Fibroblast of skin of scalp (primary cell): ENCODE measurements at regions not wholly inside any gene's neighbourhood (a gene's known extent, or its start where the extent isn't known, plus 50 kb on each side); places are given as distances from the start of the nearest gene placed in this dataset.
"Not testable (repeated sequence)": the region's sequence is repeated elsewhere in the genome, so short reads cannot be mapped to it uniquely, and the experiment has no call there.

Experiments
- DNase-seq: peaks from one replicate; pipeline ENCODE4 v3.0.0-alpha.2; 2013

DNA sequence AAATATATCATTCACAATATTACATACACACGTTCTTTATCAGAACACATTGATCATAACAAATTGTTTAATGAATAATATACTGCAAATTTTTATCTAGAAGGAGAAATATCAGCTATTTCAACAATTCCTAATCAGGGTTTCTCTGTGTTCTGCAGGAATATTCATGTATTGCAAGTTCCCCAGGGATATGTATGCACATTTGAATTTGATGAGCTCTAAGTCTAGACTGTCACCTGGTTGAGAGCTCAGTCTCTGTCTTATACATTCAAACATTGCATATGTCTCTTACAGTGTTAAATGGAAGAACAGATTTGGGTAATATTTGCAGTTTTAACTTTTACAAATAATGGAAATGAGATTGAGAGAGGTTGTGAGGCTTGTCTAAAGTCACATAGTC is 829.7 kb downstream of the CDH11 start:
- no peak for DNase-seq

DNA sequence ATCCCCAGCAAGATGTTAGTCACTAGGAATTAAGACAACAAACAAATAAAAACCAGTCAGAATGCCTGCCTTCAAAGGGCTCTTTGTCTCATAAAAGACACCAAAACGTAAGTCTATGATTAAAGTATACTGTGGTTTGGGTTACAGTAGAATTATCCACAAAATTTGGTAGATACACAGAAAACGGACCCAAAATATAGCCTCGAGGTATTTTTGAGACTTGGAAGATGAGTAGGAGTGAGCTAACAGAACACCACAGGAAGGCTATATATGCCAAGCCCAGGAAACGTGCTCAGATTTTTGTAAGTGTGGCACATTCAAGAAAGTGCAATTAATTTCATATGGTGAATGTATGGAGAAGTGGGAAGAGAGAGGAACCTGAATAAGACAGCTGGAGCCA is 831.4 kb downstream of the CDH11 start:
- no peak for DNase-seq

DNA sequence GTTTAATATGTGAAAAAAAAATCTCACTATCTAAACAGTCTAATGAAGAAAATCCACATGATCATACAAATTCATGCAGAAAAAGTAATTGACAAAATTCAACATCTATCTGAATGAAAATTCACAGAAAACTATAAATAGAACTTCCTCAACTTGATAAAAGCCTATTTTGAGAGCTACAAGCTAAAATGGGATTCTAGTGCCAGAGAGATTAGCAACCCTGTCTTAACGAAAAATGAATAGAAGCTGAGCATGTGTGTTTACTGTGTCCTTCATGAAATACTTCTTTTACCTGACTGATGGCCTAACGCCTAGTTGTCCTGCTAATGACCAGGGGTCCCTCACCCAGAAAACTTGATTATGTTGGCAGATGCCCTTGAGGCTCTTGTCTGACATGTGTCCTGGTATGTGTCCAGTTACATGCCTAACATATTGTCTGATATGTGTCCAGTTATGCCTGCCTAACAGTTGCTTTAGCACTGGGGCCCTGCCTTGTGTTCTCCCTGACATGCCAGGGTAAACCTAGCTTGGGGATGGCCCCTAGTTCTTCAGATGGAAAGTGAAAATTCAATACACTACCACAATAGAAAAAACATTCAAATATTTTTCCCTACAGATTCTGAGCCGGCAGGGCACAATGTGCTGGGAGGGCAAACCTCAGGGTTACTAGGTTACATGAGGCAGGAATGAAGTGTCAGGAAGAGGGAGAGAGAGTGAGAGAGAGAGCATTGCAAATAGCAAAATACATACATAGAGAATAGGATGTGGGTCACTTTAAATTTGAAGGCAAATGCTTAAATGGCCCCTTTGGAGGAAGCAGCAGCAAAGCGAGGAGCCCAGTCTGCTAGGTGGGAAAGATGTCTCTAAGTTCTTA is 834.0 kb downstream of the CDH11 start:
- DNase-seq = no peak

DNA sequence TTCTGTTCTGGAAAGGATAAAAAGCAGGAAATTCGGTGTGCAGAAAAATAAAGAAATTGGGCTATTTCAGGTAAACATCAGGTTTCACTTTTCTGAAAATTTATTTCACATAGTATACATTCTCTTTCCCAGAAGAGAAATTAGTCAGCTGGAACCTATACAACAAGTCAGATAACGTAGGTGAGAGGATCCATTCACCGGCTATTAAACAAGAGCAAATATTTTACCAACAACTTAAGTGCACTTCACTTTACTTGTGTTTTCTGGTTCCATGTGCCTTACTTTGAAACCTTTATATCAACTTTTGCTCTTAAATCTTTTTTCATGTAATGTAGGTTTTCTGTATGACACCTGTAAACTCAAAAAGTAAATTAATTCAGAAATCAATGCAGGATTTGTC is 839.7 kb downstream of the CDH11 start:
- DNase-seq = no peak

DNA sequence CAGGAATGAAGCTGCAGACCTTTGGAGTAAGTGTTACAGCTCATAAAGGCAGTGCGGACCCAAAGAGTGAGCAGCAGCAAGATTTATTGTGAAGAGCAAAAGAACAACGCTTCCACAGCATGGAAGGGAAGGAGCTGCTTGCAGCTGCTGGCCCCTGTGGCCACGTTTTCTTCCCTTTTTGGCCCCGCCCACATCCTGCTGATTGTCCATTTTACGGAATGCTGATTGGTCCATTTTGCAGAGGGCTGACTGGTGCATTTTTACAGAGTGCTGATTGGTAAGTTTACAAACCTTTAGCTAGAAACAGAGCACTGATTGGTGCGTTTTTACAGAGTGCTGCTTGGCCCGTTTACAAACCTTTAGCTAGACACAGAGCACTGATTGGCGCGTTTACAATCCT is 841.5 kb downstream of the CDH11 start:
- DNase-seq = no peak

DNA sequence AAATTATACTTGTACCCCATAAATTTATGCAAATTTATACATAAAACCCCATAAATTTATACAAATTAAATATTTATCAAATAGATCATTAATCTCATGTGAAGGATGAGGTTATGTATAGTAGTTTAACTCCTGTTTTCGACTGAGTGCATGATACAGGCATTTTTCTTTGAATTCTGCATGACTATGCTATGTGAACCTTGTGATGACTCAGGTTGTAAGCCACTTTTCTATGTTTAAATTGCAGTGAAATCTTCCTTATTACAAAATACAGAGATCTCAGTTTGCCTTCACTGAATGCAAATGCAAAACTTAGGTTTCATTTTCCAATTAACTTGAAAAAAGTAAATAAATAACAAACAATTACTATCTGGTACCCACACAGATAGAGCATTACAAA is 843.7 kb downstream of the CDH11 start:
- peak; percentile 57 for DNase-seq

DNA sequence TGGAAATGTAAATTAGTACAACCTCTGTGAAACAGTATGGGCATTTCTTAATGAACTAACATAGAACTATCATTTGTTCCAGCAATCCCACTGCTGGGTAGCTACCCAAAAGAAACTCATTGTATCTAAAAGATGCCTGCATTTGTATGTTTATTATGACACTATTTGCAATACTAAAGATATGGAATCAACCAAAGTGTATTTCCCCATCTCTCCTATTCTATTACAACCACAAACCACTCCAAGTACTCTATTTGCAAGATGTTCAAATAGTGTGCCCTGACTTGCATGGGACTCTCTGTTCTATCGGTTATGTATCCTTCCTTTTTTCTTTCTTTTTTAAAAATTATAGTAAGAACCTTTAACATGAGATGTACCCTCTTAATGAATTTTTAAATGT is 845.2 kb downstream of the CDH11 start:
- DNase-seq = no peak

DNA sequence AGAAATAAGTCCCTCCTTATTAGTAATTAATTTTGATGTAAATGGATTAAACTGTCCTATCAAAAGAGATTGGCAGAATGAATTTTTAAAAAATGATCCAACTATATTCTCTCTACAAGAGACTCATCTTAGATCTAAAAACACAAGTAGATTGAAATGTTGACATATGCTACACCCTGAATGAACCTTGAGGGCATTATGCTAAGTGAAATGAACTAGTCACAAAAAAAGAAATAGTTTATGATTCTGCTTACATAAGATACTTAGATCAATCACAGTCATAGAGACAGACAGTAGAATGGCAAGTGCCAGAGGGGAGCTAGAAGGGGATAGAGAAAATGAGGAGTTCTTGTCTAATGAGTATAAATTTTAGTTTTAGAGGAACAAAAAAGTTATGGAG is 849.8 kb downstream of the CDH11 start:
- no peak for DNase-seq

DNA sequence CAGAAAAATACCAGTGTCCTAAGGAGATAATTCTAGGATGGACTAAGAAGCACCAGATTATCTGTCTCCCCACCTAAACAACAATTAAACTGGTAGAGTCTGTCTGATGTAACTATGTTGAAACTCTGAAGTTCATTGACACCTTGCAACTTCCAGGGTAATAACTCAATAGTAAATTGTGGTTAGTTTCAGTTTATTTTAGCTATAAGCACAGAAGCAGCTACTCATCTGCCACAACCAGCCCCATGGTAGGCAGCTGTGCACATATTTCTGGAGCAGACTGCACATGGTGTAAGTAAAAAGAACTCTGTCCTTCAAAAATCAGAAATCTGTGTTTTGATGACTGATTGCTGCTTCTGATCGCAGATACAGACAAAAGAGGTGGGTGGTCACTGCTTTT is 852.1 kb downstream of the CDH11 start:
- DNase-seq = peak; percentile 25

DNA sequence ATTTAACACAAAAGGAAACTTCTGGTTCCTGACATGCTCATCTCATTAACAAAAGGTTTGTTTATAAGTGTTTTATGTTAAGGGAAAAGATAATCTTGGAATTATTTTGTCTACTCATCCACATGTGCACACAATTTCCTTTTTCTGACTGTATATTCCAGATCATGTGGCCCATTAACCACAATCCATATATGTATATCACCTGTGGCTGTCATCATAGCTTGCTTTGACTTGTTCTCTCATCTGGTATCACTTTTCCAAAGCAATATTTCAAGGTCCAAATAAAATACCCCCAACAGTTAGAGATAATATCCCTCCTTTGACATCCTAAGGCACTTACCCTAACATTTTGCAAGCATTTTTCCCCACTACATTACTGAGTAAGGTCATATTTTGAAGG is 856.1 kb downstream of the CDH11 start:
- DNase-seq = no peak

DNA sequence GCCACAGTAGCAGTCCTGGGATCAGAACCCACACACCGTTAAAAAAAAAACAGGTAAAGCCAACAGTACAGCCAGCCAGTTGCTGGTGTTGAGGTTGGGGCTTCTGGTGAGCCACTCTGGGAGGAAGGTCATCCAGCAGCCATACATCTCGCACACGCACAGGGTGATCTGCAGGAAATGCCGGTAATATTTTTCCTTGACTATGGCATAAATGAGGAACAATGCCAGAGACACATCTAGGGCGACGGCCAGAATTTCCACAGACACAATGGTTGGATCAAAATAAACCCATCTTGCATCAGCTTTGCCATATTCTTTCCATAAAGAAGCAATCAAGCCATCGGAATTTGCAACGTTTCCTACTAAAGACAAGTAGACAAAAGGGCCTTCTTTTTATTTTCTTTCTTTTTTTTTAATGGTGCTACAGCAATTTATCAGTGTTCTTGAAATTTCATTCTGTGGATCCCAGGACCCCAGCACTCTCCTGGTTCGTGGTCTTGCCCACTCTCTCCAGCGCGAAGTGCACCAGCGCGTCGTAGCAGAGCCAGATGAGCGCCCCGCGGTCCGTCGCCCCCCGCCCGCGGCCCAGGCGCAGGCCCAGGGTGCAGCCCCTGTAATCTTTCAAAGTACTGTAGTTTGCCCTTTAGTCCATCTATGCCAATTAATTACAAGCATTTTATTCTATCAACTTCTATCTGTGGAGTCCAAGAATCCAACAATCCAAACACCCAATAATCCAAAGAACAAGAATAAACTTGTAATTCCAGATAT is 861.0 kb downstream of the CDH11 start:
- DNase-seq = not testable (repeated sequence)

DNA sequence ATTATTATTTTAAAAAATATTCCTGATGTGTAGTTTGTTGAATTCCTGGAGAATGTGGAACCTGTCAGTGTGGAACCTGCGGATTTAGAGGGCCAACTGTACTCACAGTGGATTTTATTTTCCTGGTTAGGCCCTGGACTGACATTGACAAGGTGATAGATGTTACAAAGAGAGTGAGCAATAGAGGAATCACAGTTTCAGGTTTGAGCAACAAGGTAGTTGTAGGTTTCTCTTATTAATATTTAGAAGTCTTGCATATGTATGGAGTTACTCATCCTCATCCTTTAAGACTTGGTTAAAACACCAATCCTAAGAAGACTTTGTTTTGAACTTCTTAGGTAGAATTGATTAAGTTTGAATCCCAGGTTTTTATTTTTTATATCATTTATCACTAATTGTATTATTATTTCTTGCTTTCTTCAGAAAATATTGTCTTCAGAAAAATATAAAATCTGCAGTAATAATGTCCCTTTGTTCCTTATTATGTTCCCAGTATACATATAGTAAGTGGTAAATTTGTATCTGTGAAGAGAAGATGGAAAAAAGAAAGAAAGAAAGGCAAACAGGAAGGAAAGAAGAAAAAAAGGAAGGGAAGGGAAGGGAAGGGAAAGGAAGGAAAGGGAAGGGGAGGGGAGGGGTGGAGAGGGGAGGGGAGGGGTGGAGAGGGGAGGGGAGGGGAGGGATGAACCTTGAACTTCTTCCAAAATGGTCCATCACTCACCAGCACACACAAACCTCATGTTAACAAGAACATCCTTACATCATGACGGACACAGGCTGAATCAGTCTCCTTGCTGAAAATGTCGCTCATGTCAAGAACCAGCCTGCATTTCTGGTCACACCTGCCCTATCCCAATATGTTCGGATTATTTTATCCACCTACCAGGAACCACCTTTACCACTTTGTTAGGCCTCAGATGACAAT is 867.2 kb downstream of the CDH11 start:
- DNase-seq = no peak

DNA sequence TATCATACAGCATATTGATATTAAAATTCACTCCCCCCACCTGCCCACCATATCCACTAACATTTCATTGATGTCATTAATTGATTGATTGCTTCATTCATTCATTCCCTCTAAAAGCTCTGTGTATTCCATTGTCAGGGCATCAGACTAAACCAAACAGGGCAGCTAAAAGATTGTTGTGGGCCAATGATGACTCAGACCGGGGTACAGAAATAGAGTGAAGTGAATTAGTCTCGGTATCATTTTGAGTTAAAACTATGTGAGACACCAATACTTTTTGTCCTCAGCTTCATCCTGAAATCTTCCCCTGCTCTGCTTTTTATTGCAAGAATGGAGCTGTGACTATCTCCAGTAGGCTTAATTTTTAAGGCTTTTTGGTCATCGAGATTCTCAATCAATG is 868.3 kb downstream of the CDH11 start:
- no peak for DNase-seq

DNA sequence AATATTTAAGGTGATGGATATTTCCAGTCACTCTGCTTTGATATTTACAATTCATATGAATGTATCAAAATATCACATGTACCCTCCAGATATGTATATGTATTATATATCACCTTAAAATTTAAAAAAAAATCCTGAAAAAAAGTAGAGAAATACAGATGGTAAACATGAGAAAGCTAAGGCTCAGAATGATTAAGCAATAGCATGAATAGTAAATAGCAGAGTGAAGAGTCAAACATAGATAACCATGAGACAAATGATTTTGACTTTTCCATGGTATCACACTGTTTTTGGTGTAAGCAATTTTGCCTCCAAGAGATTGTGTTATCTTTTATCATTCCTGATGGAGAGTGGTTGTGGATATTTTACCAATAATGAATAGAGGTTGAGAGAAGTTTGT is 868.8 kb downstream of the CDH11 start:
- no peak for DNase-seq

DNA sequence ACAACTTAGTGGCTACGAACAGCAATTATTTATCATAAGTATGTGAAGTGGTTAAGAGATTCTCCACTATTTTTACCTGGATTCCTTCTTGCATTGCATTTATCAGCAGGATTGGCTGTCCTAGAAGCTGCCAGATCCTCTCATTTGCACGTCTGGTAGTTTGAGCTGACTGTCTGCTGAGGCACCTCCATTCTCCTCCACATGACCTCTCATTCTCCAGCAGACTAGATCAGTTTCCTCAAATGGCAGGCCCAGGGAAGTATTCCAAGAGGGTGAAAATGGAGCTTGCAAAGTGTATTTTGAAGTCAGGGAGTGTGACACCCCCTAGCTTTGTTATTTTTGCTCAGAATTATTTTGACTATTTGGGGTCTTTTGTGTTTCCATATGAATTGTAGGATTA is 870.1 kb downstream of the CDH11 start:
- no peak for DNase-seq

DNA sequence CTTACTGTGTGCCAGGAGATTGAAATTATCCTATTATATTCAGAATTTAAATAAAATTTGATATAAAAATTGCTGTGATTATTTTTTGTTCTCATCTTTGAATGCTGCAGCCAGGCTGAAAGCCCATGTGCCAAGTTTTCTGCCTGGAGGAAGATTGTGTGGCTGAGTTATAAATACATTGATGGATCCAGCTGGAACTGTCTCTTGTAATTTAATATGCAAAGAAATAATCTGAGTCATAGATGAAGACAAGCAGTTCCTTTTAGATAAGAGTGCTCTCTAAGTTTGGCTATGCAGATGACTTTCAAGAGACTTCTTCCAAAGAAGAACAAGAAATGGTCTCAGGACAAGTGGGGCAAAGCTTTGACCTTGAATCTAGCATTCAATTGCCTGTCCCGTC is 871.0 kb downstream of the CDH11 start:
- no peak for DNase-seq

DNA sequence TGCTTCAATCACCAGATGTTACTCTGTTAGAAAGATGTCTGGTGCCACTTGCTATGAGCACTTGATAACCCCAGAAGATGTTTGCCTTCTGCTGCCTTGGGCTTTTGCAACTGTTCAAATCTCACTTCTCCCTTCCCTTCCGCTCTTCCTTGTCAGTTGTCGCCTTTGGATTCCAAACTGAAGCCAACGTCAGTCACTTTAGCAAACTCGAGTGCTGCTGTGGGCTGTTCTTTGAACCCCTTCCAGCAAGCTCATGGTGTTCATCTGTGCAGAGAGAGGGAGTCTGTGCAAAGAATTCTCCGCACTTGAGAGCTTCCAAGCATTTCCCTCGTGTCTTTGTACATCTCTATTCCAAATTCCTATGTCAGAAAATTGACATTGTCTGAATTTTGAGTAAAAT is 879.4 kb downstream of the CDH11 start:
- DNase-seq = no peak

DNA sequence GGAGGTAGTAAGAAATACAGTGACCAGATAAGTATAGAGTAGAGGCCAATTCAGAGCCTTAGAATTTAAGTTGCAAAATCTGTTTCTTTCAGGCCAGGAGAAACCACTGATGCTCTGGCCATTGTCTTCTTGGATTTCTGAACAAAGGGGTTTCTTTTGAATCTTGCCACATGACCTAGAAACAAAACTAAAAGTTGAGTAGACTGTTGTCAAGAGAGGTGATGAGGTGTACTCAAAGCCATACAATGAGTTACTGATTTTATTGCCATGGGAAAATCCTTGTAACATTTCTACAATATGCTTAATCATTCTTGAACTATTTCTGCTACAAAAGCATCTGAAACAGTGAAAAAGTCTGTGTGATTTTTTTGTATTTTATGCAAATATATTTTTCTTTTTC is 881.3 kb downstream of the CDH11 start:
- no peak for DNase-seq

DNA sequence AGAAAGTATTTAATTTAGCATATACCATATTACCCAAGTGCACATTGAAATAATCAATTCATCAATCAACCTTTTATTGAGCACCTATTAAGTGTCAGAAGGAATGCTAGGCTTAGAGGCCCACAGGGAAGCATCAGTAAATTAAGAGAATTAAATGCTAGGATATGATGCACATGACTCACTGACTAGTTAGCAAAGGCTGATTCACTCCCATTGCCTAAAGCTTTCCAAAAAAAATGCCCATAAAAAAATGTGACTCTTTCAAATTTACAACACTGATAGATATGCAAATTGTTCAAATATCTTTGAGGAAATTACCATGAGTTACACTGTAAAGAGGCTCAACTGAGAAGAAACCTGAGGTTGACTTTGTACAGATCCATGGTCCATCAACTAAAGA is 883.3 kb downstream of the CDH11 start:
- peak; percentile 41 for DNase-seq

DNA sequence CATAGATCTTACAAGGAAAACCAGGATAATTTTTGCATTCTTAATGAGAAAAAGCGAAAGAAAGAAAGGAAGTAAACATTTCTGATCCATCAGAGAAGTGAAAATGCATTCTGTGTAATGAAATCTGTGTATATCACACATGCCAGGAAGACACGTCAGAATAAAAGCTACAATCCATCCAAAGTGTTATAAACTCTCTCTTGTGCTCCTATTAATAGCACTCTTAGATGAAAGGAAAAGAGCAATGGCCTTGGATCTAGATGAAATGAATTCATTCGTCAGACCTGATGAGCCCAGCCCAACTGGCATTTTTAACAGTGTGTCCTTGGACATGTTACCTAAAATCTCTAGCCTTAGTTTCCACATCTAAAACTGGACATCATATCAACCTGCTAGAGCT is 885.5 kb downstream of the CDH11 start:
- DNase-seq = no peak

DNA sequence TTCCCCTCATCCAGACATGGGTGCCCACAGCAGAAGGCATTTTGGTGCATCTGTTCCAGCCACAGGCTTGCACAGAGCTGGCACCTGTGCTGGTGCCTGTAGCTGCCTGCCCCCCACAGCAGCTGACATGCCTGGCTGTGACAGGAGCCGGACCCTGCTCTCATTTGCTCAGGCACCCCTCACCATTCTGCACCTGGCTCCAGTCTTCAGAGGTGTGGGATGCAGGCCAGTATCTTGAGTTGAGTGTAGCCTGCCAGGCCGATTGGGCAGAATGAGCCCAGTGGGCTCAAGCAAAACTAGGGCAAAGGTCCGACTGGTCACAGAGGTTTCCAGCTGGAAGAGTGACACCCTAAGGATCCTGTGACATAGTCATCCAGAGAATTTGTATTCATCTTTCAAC is 887.7 kb downstream of the CDH11 start:
- DNase-seq = no peak

DNA sequence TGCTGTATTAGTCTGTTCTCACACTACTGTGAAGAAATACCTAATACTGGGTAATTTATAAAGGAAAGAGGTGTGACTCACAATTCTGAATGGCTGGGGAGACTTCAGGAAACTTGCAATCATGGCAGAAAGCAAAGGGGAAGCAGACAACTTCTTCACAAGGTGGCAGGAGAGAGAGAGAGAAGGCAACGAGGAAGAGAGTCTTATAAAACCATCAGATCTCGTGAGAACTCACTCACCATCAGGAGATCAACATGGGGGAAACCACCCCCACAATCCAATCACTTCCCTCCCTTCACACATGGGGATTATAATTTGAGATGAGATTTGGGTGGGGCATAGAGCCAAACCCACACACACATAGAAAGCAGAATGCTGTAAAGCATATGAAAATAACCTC is 896.2 kb downstream of the CDH11 start:
- no peak for DNase-seq

DNA sequence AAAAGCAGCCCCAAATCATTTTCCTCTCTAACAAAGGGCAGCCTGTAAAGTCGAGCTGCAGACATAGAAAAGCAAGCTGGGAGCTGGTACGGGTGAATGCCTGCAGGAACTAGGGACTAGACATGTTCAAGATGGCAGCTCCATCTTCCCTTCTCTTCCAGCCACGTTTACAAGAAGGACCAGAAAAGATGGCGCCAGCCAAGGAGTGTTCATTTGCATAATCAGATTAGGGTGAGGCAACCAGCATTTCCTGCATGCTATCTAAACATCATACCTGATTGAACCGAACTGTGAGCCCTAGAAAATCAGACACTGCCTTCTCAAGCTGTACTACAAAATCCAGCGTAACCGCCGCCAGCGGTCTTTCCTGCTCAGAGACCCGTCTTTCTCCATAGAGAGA is 896.8 kb downstream of the CDH11 start:
- no peak for DNase-seq
